Astrocyte (in vitro differentiated cells and primary cell): ENCODE measurements at regions not wholly inside any gene's neighbourhood (a gene's known extent, or its start where the extent isn't known, plus 50 kb on each side); places are given as distances from the start of the nearest gene placed in this dataset.

Experiments
- CTCF ChIP-seq: IDR thresholded peaks from 2 replicates; pipeline ENCODE4 v1.5.1; 2011; ENCODE audit warnings: low read depth, mild to moderate bottlenecking, inconsistent platforms, low read length, moderate library complexity; ENCODE audit not compliant: insufficient read depth
- EZH2 ChIP-seq: IDR thresholded peaks from 2 replicates; pipeline ENCODE4 v1.6.1; 2012; ENCODE audit warnings: mild to moderate bottlenecking, low read length, inconsistent platforms; ENCODE audit not compliant: insufficient read depth

GRCh38 chr5:96199713-96200183, 233.3 kb downstream of the PCSK1 start:
- no peak for TF ChIP-seq CTCF
- TF ChIP-seq EZH2, result no peak
